NCI-H2227 (cell line): ENCODE measurements at regions not wholly inside any gene's neighbourhood (a gene's known extent, or its start where the extent isn't known, plus 50 kb on each side); places are given as distances from the start of the nearest gene placed in this dataset.

Source experiments
- DNase-seq: peaks from one replicate; lab custom pipeline; 2025; ENCODE audit not compliant: unreplicated experiment; lab: John Stamatoyannopoulos, UW

- DNase-seq, result no peak
These were observed 185.0 kb downstream of the TTLL2 start for GRCh38 chr6:167509853-167510220.

GRCh38 chr6:167510648-167511047 is 185.8 kb downstream of the TTLL2 start:
- DNase-seq, result no peak

GRCh38 chr6:167512696-167513375 is 187.9 kb downstream of the TTLL2 start:
- no peak for DNase-seq

GRCh38 chr6:167513778-167514177 is 188.9 kb downstream of the TTLL2 start:
- DNase-seq, result no peak

- no peak for DNase-seq
These were observed 189.6 kb downstream of the TTLL2 start for GRCh38 chr6:167514524-167514923.

GRCh38 chr6:167515873-167516507 is 191.1 kb downstream of the TTLL2 start:
- no peak for DNase-seq

GRCh38 chr6:167517254-167517916 is 192.5 kb downstream of the TTLL2 start:
- no peak for DNase-seq

- no peak for DNase-seq
These were observed 198.5 kb downstream of the TTLL2 start for GRCh38 chr6:167523426-167523825.

- no peak for DNase-seq
These were observed 199.6 kb downstream of the TTLL2 start for GRCh38 chr6:167524261-167525111.

- DNase-seq, result no peak
These were observed 200.9 kb downstream of the TTLL2 start for GRCh38 chr6:167525774-167526173.

GRCh38 chr6:167526465-167527368 is 201.8 kb downstream of the TTLL2 start:
- DNase-seq, result no peak

- no peak for DNase-seq
These were observed 203.4 kb downstream of the TTLL2 start for GRCh38 chr6:167528239-167528638.

GRCh38 chr6:167528976-167529375 is 204.1 kb downstream of the TTLL2 start:
- DNase-seq, result no peak

GRCh38 chr6:167529444-167530335 is 204.8 kb downstream of the TTLL2 start:
- DNase-seq, result no peak

GRCh38 chr6:167530951-167531350 is 206.1 kb downstream of the TTLL2 start:
- DNase-seq, result no peak

GRCh38 chr6:167532410-167533288 is 207.8 kb downstream of the TTLL2 start:
- DNase-seq, result no peak

- DNase-seq, result no peak
These were observed 209.0 kb downstream of the TTLL2 start for GRCh38 chr6:167533851-167534250.

GRCh38 chr6:167537816-167538215 is 212.9 kb downstream of the TTLL2 start:
- DNase-seq, result no peak
